ENCODE measurements at regions not wholly inside any gene's neighbourhood (a gene's known extent, or its start where the extent isn't known, plus 50 kb on each side); places are given as distances from the start of the nearest gene placed in this dataset.

DNA sequence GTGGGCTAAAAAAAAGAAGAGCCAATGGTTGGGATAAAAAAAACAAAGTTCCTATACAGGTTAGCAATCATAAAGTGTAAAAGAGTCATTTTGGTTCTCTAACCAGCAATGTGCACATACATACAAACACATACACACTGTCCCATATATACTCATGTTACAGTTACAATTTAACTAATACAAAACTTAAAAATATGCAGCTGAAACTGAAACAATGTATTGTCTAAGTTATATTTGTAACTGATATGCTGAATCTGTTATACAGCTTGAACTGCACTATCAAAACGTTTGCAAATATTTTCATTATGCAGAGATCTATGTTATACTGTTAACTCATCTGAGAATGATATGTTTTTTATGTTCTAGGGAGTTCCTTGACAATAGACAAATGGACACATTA, 173.7 kb downstream of the KLF12 start:
- DNase-seq, result no peak

DNA sequence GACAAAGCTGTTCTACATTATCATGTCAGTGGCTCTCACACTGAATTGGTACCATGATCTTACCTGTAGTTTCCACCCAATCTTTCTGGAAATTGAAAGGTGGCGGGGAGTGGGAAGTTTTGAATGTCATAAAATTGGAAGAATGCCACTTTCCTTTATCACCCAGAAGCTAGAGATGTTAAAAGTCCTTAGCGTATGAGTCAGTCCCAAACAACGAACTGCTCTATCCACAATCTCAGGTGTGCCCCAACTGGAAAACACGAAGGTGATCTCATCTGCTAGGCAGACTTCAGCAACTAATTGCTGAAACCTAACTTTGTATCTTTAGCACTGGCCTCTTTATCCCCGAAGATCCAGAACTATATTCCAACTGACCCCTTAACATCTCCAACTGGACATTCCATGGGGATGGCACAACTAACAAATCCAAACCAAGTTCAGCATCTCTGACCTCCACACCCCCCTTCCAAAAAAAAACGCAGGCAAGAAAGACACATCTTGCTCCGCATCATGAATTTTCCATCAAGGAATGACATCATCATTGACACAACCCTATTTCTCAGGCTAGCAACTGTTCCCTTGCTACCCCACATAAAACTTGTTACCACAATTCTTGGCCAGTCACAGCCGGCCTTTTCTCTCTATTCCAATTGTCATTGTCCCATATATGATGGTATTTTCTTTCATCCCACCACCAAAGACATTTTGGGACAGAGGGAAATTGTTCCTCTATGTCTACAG, 175.4 kb downstream of the KLF12 start:
- DNase-seq, result no peak

DNA sequence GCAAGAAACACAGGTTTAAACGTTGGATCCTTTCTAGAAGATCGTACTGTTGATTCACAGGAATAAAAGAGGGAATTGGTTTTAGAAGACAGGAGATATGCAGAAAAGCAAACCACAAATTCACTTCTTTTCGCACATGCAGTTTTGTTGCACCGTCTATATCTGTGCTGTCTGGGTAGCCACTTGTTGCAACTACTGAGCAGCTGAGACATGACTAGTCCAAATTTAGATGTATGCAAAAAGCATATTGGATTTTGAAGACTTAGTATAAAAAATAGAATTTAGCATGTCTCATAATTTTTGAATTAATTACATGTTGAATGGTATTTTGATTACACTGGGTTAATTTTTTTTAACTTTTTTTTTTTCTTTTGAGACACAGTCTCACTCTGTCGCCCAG, 176.3 kb downstream of the KLF12 start:
- no peak for DNase-seq

- DNase-seq, result no peak
Observed at GRCh38 chr13:73956795-73957408, 177.3 kb downstream of the KLF12 start.

DNA sequence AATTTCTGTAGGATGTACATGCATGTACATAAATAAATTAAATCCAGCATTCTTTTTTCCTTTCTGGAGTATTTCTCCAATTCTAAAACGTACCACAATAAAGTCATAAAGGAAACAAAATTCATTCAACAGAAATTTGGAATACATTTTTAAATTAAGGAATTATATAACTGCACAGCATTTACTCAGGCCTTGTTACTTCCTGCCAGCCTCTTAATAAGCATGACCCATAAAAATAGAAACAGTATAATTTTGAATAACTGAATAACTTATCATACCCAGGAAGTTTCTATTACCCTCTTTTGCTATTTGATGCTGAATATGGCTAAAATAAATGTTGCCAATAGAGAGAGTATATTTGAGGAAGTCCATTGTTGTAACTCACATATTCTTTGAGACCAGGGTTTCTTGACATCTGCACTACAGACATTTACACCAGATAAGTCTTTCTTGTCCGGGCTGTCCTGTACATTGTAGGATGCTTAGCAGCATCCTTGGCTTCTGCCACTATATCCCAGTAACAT, 178.2 kb downstream of the KLF12 start:
- no peak for DNase-seq

DNA sequence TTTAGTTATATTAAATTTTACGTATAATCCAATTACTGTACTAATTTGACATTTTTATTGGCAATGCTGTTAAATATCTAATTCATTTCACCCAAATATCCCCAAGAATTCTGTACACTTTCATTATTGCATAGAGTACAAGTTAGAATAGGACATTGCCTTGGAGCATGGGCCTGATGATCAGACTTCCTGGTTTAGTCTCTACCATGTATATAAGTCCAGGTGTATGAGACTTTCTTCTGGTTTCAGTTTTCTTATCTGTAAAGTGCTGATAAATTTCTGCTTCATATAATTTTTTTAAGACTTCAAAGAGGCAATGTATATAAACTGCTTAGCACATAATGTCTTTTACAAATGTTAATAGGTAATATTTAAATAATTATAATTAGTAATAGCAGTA, 179.4 kb downstream of the KLF12 start:
- no peak for DNase-seq

DNA sequence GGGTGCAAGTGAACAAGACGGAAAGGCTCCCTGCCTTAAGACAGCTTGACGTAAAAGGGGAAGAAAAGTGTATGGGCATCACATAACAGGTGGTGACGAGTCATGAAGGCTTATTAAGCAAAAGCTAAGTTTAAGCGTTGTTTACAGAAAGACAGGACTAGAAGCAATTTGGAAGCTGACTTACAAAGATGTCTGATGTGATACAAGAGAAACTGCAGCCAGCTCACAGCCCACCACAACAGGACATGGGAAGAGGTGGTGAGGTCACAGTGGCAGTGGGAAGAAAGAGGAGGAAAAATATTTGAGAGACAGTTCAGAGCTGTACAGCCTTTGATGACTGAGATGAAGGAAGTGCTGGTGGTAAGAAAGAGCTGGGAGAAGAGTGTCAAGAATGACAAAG, 181.6 kb downstream of the KLF12 start:
- no peak for DNase-seq

DNA sequence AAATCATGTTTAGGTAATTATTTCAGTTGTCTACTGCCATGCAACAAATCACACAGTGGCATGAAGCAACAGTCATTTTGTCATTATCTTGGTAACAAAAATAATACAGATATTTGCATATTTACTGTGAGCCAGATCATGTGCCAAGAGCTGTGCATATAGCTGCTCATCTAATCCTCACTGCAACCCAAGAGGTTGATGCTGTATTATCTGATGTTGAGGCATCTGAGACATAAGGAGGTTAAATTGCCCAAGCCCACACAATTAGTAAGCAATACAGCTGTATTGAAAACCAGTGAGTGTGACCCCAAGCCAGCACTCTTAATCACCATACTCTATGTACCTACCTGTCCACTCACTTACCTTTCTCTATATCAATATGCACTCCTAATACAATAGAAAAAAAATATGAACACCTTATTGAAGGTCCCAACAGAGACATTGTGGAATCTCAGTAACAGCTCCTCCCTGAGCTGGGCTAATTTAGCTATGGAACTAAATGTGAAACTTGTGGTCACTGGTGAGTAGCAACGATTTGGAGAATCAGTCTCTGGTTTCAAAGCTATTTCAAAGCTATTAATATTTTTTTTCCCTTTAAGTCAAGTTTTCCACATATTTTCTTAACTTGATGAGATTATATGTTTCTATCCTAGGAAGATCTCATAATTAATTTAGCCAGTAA, 185.2 kb downstream of the KLF12 start:
- no peak for DNase-seq

- no peak for DNase-seq
Observed at GRCh38 chr13:73945871-73946270, 188.3 kb downstream of the KLF12 start.

DNA sequence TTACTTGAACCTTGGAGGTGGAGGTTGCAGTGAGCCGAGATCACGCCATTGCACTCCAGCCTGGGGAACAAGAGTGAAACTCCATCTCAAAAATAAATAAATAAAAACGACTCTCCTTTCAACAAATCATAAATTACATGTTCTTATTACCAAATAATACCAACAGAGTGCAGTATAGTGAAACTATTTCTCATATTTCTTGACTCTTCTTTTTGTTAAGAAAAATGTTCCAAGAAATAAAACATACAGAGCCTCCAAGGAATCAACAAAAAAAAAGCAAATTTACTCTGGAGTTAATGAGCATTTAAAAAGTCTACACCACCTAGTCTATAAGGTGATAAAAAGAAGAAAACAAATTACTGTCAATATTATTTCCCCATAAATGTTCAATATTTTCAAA, 188.8 kb downstream of the KLF12 start:
- no peak for DNase-seq

DNA sequence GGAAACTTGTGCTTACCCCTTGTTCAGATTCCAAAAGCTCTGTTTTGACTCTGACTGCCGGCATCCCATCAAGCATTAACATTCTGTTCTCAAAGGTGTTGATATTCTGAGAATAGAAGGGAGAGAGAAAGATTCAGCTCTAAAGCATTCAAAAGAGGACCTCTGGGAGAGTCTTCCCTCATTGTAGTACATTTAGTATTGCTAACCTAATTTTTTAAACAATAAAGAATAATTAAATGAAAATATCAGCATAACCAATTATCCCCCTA, 190.3 kb downstream of the KLF12 start:
- DNase-seq, result no peak

DNA sequence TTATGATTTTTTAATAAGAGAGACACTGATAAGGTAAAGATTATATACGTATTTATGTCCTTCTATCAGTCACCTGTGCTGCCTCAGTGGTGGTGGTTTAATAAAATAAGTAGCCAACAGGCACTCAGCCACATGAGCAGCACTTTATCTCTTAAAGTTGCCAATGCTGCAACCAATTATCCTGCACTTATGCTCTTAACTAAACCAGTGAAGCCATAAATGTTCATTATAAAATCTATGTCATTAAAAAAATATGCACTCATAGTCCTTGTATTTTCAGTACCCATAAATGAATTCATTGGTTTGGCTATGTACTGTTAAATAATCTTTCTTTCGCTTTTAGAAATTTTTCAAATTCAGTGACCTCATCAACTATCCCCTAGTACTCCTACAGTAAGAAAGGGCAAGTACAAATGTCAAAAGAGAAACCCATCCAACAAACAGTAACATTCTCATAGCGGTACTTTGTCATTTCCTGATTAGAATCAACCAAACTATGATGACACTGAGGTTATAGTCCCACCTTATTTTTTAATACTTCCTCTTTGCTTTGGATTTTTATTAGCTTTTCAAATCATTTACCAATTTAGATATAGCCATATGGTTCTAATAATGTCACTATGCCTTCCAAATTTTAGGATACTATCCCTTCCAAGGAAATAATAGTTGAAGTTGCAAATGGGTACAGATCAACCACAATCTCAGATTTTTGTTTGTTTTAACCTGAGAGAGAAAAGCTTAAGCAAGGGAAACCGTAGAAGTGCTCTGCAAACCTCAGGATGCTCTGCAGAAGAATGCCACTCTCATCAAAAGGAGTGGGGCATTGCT, 190.9 kb downstream of the KLF12 start:
- DNase-seq, result no peak

- no peak for DNase-seq
Observed at GRCh38 chr13:73941752-73942151, 192.5 kb downstream of the KLF12 start.

DNA sequence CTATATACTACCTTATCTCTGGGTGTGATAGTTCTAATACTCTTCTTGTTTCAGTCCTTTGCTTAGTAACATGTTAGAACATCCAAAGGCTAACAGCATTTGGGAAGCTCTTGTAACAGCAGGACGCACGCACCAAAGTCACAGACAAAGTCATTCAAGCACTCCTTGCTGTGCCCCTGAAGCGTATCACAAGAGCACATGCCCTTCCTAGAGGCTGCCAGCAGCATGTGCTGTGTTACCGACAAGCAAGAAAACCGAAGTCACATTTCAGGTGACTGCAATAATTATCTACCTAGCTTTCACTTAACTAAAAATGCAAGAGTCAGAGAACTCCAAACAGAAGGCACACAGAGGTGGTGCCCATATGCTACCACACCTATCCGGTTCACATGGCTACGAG, 194.1 kb downstream of the KLF12 start:
- DNase-seq, result no peak

GRCh38 chr13:73939603-73940002, 194.6 kb downstream of the KLF12 start:
- DNase-seq, result no peak

- DNase-seq, result no peak
Observed at GRCh38 chr13:73939071-73939380, 195.2 kb downstream of the KLF12 start.

DNA sequence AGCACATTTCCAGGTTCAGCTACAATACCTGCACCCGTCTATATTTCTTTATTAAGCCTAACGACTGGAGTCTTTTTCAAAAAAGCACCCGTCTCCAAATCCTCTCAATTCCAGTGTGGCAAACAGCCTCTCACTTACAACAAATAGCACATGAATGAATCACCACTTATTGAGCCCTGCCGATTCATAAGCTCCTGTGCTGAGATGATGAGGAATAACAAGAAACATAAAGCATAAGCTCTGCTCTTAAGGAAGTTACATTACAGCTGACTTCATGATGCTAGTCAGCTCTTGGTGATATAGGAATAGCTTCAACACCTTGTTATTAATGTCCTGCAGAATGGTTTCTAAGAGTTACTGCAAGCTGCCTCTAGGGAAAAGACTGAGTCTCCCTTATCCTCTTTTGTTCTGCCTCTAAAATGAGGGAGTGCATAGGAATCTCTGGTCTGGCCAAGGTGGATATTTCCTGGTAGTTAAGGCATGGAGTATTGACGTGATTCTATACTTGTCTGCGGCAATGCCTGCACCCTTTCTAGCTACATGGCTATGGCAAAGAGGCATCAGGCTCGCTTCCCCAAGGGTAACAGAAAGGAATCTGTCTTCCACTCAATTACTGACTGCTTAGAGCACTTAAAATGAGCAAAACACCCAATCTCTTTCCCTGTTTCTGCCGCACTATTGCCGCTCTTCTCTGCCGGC, 195.7 kb downstream of the KLF12 start:
- DNase-seq, result no peak

DNA sequence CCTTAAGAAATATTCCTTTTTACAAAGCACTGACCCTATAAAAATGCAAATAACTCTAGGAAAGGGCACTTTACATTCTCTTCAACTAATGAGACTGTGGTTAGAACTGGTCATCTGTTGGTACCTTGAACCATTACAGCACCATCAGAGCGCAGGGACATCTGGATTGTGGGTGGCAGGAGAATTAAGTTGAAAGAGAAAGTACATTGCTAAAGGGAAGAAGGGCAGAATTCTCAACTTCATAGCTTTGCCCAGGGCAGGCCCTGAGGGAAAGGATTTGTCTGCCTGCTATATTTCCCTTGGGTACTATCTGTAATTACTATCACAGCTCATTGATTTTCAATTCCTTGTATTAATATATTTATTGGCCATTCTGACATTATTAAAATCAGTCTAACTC, 196.8 kb downstream of the KLF12 start:
- no peak for DNase-seq

DNA sequence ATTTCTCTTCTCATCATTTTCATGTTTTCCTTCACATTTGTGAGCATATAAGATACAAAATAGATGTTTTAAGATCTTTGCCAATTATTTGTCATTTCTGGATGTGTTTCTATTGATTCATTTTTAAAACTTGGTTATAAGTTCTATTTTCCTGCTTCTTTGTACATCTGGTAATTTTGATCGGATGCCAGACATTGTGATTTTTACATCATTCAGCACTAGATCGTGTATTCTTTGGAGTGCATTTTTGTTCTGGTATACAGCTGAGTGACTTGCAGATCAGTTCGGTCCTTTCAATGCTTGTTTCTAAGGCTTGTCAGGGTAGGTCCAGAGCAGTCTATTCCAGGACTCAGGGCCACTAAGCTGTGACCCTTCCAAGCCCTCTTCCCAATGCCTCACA, 198.2 kb downstream of the KLF12 start:
- no peak for DNase-seq

GRCh38 chr13:73934771-73935170, 199.4 kb downstream of the KLF12 start:
- no peak for DNase-seq

- DNase-seq, result no peak
Observed at GRCh38 chr13:73934215-73934641, 200.0 kb downstream of the KLF12 start.

GRCh38 chr13:73933795-73934194, 200.4 kb downstream of the KLF12 start:
- DNase-seq, result no peak

GRCh38 chr13:73932091-73932490, 202.1 kb downstream of the KLF12 start:
- no peak for DNase-seq

Data from SHP77 (cell line).